ENCODE measurements at regions not wholly inside any gene's neighbourhood (a gene's known extent, or its start where the extent isn't known, plus 50 kb on each side); places are given as distances from the start of the nearest gene placed in this dataset.

DNA sequence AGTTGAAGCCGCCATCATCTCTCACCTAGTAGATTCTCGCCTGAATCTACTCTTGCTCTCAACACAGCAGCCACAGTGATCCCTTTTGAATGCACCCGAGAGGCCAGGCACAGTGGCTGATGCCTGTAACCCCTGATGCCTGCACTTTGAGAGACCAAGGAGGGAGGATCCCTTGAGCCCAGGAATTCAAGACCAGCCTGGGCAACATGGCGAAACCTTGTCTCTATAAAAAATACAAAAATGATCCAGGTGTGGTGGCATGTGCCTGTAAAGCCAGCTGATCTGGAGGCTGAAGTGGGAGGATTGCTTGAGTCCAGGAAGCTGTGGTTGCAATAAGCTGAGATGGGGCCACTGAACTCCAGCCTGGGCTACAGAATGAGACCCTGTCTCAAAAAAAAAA, 60.3 kb upstream of the EML4 start:
- no peak for DNase-seq (ENCODE audit: low read depth, low spot score)

DNA sequence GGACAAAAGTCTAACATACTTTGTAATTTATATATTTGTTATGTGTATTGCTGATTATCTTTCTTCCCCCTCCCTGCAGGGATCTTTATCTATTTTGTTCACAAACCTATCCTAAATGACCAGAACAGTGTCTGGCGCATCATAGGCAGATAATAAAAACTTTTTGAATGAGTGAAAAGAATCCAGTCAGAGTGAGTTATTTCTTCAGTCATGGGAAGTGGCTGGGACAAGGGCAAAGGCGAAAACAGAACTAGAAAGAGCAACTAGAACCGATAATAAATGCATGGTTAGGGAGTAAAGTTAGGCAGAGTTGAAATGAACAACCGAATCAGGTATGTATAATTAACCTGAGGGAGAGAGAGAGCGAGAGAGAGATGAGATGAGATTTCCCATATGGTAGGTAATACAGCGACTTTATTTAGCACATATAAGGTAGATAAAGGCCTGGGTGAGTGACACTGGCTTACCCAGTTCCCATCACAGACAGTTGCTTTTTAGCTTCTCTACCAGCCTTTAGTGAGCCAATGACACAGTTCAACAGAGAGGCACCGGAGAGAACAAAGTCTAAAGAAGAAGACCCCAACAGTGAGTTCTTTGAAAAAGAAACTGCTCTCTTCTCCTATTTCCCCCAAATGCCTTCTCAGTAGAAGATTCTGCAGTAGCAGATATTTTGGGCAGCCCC, 59.1 kb upstream of the EML4 start:
- DNase-seq (ENCODE audit: low read depth, low spot score) = no peak

DNA sequence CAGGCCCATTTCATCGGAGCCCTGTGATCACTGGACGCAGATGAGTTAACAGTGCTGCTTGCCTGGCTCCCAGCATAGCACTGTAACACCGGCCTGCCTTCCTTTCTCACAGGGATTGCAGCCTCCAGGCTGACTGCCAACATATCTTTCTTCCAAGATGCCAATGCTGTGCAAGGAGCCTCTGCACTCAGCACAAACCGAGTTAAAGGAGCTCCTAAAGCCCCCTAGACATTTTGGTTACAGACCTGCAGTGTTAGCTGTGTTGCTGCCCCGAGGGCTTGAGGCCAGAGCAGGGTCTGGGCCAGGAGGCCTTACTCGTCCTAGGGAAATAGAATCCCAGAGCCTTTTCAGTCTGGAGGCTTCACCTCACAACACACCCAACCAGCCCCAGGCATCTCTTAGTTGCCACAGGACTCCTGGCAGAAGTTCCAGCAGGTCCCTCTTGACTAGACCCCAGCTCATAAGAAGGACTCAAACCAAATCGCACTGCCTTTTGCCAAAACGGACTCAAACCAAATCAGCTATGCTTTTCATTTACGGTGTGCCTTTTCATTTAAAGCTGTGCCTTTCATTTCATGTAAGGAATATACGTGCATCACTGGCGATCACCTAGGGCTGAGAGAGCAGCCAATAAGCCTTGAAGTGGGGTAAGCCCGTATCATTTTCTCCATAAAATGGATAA, 58.4 kb upstream of the EML4 start:
- DNase-seq (ENCODE audit: low read depth, low spot score) = peak; percentile 91

DNA sequence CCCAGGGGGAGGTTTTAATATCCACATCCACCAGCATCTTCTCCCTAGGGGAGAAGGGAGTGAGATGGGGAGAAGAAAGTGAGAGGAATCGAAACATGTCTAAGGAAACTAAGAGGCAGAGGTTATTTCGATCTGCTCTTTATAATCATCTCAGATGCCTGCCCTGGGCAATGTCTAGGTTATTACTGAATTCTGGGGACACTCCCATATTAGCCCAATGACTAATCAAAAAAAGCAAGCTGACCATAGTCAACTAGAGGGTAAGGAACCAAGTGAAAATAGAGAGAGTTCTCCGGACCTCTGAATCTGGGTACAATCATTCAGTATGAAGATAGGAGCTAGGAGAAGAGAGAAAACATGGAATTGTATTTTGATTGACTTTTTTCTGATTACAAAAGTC, 56.7 kb upstream of the EML4 start:
- no peak for DNase-seq (ENCODE audit: low read depth, low spot score)

DNA sequence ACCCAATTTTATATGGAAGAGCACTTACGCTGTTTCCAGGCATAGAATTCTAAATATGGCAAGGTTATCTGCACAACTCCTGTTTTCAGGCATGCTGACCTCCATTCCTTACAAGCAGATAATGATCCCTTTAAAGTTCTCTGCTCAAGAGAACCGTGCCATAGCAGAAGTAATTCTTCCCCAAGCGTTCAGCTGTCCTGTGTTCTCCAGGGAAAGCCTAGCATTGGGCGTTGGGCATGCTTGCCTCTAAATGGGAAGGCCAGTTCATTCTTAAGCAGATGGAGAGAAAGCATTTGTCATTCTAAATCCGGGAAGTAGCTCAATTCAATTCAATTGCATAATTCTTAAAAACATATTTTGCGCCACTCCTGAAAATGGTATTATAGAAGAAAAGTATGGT, 55.7 kb upstream of the EML4 start:
- no peak for DNase-seq (ENCODE audit: low read depth, low spot score)

DNA sequence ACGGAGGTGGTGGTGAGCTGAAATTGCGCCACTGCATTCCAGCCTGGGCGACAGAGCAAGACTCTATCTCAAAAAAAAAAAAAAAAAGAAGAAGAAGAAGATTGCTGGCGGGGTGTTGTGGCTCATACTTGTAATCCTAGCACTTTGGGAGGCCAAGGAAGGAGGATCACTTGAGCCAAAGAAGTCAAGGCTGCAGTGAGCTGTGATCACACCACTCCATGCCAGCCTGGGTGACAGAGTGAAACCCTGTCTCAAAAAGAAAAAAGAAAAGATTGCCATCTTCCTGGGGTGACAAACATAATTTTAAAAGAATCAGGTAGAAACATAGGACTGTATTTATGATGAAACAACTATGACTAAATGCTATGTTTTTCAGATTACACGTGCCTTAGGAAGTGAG, 55.1 kb upstream of the EML4 start:
- no peak for DNase-seq (ENCODE audit: low read depth, low spot score)

DNA sequence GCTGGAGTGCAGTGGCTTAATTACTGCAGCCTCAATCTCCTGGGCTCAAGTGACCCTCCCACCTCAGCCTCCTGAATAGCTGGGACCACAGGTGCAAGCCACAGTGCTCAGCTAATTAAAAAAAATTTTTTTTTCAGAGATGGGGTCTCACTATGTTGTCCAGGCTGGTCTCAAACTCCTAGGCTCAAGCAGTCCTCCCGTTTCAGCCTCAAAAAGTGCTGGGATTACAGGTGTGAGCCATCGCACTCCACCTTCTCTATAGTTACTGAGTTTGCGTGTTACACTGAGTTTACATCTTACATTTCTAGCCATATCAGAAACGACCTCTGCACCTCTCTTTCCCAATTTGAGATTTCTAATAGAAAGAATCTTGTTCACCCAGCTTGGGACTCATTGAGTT, 53.6 kb upstream of the EML4 start:
- no peak for DNase-seq (ENCODE audit: low read depth, low spot score)

DNA sequence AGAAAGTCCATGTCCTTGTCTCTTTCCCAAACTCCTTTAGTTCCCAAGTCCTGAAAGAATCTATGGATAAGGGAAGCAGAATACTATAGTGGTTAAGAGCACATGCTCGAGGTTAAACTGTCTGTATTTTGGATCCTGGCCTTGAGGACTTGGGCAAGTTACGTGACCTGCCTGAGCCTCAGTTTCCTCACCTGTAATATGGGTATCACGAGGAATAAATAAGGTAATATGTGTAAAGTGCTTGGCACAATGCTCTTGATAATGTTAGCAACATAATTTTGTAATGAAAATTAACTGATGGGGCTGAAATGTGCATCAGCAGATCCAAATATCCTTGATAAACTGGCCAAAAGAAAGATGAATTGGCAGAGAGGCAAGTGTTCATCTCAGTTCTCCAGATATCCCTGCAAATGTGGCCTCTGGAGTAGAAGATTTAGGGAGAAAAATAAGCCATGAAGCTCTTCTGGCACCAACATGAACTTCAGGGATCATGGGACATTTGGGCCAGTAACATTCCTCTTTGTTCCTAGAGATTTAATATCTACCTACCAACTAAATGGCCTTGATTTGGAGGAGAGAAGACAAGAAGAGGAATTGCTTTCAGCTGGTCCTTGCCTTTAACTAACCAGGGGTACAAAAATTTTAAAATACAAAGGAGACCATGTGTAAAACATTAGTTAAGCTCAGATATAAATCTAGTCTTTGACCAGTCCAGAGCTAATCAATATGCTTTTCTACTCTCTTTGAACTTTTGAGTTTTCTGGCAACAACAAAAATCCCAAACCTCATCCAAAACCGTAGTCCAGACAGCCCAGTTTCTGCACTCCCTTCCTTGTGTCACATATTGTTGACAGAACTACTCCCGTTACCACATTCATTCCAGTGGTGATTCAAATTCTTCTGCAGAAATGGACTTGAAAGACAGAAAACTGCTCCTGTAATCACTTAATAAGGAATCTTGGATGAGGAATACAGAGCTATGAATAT, 52.7 kb upstream of the EML4 start:
- DNase-seq (ENCODE audit: low read depth, low spot score) = no peak

DNA sequence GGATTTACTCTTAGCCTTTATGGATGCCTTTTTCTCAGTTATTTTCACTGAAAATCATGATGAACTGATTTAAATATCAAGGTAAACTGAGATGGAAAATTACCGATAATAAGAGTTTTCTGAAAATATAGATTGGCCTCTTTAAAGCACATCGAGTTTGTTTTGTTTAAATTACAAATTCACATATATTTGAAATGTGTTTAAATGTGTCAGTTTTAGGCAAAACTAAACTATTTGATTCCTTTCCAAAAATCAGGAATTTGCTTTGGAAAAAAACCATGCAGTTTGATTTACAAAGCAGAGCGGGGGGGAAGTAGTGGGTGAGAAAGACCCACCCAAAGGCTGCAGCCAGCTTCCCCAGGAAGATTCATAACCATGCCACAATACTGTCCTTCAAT, 52.0 kb upstream of the EML4 start:
- no peak for DNase-seq (ENCODE audit: low read depth, low spot score)

DNA sequence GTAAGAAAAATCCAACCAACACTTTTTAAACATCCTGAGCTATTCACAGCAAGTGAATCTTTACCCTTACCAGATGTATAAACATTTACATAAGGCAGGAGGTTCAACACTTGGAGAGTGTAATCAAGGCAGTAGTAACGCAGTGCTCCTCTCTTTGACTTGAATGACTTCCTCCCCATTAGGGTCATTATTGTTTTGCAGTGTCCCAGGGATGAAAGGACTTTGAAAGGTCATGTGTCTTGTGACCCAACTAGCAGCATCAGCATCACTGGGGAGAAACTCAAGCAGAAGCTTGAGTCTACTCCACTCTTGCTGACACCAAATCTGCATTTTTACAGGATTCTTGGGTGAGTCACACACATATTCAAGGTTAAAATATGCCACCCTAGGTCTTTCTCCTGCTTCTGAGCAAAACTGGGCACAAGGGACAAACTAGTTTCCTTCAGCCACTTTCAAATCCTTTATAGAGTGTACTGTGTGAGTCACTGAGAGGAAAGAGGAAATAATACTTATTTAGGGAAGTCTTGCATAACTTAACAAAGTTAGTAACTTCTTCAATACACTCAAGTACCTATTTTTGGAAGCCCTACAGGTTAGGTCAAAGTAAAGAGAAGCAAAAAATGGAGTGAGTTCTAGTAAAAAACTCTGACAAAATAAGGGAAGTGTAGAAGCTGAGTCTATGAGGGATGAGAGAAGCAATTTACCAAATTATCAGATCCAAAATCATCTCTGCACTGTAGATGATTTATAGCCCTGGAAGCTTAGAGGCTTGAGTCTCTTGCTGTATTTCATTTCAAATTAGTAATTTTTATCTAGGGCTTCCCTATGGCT, 51.0 kb upstream of the EML4 start:
- peak; percentile 21 for DNase-seq (ENCODE audit: low read depth, low spot score)

DNA sequence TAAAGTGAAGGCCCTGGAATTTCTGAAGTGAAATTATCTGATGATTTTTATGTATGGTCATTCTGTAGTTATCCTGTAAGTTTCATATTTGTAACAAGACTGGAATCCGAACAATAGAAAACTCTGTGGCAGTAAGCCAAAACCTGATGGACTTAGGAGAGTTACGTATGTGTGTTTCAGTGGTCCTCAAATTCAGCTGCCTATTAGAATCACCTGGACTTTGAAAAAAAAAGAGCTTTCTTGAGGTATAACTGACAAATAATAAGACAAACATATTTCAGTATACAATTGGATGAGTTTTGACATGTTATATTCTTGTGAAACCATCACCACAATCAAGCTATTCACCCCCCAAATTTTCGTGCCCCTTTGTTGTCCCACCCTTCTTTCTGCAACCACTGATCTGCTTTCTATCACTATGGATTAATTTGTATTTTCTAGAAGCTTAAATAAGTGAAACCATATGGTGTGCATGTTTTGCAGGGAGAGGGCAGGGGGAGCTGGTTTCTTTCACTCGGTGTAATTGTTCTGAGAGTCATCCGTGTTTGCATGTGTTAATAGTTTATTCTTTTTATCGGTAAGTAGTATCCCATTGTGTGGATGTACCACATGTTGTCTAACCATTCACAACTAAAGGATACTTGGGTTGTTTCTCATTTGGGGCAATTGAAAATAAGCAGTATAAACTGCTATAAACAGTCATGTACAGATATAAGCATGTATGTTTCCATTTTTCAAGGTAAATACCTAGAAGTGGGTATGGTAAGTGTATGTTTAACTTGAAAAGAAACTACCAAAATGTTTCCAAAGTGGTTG, 50.2 kb upstream of the EML4 start:
- DNase-seq (ENCODE audit: low read depth, low spot score) = no peak

Measured in ELF-1 (cell line).